Hematopoietic multipotent progenitor cell treated with erythropoietin and hydrocortisone succinate and interleukin-3 and kit ligand, for 8 days (in vitro differentiated cells): ENCODE measurements at regions not wholly inside any gene's neighbourhood (a gene's known extent, or its start where the extent isn't known, plus 50 kb on each side); places are given as distances from the start of the nearest gene placed in this dataset.

ENCODE experiments used
- DNase-seq: peaks from one replicate; pipeline ENCODE4 v3.0.0-alpha.2; 2015

GRCh38 chr18:65093346-65093745, 657.5 kb upstream of the CDH7 start:
- DNase-seq = no peak

- DNase-seq = peak; percentile 2
Observed at GRCh38 chr18:65091744-65092329, 659.0 kb upstream of the CDH7 start.

GRCh38 chr18:65082907-65083306, 667.9 kb upstream of the CDH7 start:
- DNase-seq = no peak

DNA sequence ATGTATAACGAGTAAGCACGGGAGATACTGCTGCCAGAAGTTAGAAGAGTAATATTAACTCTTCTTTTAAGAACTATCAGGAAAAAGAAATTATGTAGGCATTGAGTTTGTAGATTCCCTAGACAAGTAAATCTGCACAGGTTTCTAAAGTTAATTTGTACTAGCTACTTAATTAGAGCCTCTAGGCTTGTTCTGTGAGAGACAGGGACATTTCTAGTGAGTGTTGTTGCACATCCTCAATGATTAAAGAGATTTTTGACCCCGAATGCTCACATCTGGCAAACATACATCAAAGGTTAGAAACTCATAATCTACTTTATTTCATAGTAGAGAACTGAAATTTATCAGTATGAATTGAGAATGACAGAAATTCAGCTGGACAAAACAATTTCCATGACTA, 669.0 kb upstream of the CDH7 start:
- DNase-seq = no peak

DNA sequence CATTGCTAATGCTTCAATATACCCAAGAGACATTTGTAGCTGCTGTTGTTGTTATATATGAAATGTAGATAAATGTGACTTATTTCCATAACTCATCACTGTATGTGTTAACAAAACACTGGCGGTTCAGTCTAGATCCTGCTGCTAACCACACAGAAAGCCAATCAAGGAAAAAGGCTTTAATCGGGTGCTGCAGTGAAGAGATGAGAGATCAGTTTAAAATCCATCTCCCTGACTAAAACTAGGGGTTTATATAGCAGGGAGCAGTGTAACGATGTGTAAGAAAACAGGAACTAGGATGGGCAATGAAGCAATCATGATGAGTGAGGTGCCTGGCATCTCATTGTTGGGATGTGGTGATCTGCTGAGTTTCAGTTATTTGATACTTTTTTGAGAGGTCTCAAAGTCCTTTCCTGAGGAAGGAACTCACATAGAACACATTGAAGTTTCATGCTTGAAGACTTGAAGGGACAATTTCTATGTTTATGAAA, 677.7 kb upstream of the CDH7 start:
- no peak for DNase-seq

- peak; percentile 11 for DNase-seq
Observed at GRCh38 chr18:65057439-65058083, 693.3 kb upstream of the CDH7 start.

GRCh38 chr18:65056575-65056974, 694.2 kb upstream of the CDH7 start:
- no peak for DNase-seq

GRCh38 chr18:65049586-65049985, 701.2 kb upstream of the CDH7 start:
- no peak for DNase-seq

DNA sequence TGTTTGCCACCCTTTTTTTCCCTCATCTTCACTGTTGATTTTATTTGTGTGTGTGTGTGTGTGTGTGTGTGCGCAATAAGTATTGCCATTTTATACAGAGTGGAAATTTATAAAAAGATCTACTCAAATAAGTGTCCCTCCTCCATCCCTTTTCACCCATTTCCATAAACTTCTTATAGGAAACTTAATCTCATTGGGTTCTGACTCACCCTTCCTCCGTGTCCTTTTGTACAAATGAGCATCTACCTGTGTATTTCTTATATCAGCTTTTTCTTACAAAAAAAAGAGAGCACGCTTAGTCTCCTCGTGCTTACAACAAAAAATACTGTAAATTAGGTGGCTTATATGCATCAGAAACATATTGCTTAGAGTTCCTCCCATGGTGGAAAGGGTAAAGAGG, 711.2 kb upstream of the CDH7 start:
- DNase-seq = no peak

DNA sequence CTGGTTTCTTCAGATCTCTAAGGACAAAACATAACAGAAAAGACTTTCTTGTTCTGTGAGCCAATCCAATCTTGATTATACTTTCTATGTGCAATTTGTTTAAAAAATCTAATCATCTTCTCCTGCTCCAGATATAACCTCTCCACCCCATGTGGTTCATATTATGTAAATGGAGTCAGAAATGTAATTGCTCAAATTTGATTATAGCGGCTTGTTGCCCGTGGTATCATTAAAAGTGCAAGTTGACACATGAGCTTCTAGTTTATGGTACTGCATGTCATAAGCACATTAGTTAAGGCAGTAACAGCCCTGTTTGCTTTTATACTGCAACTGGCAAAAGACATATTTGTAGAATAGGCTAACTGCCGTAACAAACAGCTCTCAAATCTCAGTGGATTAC, 715.1 kb upstream of the CDH7 start:
- DNase-seq = no peak

GRCh38 chr18:65025756-65026155, 725.1 kb upstream of the CDH7 start:
- no peak for DNase-seq

- DNase-seq = no peak
Observed at GRCh38 chr18:65021021-65021420, 729.8 kb upstream of the CDH7 start.

DNA sequence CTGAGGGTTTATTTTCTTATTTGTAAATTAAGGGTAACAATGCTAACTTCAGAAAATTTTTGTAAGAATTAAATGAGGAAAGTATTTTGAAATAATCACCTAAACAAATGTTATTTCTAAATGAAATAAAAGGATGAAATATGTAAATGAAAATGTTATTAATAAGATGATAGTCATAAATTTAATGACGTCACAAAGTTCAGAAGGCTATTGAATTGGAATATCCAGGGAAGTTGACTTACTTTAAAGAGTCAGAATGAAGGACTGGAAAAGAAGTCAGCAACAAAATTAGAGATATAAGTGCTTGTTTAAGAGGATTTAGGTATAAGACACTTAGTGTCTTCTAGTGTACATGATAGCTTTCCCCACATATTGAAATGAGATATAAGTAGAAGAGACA, 732.6 kb upstream of the CDH7 start:
- DNase-seq = no peak

DNA sequence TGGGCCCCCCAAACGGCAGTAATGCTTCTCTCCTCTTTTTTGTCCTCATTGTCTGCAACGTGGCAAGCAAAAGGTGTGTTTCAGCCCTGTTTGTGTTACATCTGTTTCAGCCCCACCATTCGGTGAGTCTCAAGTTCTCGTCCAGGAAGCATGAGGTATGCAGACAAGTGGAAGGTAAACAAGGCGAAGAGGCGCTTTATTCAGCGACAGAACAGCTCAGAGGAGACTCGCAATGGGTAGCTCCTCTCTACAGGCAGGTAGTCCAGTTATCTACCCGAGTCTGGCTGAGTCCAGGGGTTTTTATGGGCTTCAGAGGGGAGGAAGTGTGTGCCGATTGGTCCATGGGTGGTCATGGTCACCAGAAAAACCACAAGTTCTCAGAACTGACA, 733.4 kb upstream of the CDH7 start:
- no peak for DNase-seq

GRCh38 chr18:65016631-65017371, 734.0 kb upstream of the CDH7 start:
- no peak for DNase-seq

- DNase-seq = no peak
Observed at GRCh38 chr18:64994370-64994769, 756.4 kb upstream of the CDH7 start.

DNA sequence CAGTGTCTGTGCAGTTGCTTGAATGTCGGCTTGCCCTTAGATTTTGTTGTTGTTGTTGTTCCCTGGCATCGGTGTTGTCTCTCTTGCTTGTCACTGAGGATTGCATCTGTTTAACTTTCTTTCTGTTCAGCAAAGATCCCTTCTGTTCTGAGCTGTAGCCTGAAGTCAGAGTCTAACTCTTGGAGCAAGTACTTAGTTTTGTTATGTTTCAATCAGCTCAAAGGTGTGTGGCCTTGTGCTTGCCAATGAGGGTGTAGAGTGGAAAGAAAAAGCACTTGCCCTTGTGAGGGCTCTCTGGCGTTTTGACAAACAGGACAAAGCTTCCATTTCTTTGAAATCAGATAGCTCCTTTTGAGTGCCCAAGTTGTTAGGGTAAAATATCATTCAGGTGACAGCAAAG, 757.1 kb upstream of the CDH7 start:
- DNase-seq = no peak

DNA sequence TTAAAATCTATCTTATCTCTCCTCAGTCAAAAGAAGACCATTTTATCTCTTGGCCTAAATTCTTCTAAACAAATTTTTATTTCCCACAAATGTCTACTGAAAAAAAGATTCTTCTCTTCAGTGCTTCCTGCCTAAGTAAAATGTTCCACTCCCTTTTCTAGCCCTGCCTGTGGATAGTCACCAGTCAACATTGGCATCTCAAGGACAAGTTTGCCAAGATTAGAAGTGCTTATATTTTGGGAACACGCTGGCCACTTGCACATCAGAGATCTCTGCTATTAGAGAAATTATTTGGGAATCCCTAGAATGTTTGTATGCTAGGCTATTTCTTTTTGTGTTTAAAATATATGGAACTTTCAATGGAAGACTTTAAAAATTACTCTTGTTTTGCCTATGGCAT, 758.2 kb upstream of the CDH7 start:
- no peak for DNase-seq

DNA sequence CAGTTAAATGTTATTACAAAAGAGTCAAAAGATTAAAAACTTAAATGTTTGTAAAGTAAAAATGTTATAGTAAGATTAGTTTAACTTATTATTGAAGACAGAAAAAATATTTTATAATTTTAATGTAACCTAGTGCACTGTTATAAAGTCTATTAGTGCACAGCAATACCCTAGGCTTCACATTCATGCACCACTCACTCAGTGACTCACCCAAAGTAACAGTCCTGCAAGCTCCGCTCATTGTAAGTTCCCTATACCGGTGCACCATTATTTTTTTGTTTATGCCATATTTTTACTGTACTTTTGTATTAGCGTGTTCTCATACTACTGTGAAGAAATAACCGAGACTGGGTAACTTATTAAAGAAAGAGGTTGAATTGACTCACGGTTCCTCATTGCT, 759.7 kb upstream of the CDH7 start:
- no peak for DNase-seq

GRCh38 chr18:64986906-64987495, 763.8 kb upstream of the CDH7 start:
- no peak for DNase-seq

DNA sequence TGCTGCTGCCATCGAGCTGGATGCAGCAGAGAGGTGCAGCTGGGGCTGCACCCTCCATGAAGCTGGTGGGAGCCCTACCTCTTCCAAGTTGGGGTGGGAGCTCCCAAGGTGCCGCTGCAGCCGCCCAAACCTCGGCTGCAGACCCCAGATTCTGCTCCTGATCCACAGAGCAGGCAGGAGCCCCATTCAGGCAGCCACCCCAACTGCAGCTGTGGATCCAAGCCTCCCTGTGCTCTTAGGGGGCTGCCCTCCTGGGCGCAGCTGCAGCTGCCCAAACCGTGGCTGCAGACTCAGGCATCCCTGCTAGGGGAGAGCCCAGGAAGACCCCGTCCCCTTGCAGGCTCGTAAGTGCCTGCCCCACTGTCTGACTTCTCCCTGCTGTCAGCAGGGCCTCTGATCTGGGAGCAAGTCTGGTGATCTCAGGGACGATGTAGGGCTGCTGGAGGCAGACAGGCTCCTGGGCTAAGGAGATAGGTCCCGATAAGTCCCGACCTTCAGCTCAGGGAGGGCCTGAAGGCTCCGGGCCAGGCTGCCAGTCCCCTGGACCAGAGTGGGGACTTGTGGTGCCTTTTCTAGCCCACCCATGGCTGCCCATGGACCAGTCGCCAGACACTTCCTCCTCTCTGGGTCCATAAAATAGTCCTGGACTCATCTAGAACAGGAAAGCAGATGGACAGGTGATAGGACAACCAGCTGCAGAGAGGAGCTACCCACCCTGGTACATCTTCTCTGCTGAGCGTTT, 767.1 kb upstream of the CDH7 start:
- no peak for DNase-seq

GRCh38 chr18:64982414-64983055, 768.3 kb upstream of the CDH7 start:
- DNase-seq = no peak

- no peak for DNase-seq
Observed at GRCh38 chr18:64981915-64982314, 768.9 kb upstream of the CDH7 start.
